Adrenal gland (tissue), 5 donors: ENCODE measurements at regions not wholly inside any gene's neighbourhood (a gene's known extent, or its start where the extent isn't known, plus 50 kb on each side); places are given as distances from the start of the nearest gene placed in this dataset.

Source experiments
- CTCF ChIP-seq, 6 experiments: fragments of 450-650 bp in 4 of 6; fragments of 200-600 bp in 2 of 6; sonication (generic) in 1 of 6; IDR thresholded peaks; 1 replicate in 5 of 6; 2 replicates in 1 of 6; pipeline versions ENCODE4 v1.5.1 to v1.8.0; 2016 to 2021; ENCODE audit warnings: antibody characterized with exemption in 6 of 6, mild to moderate bottlenecking in 2 of 6, moderate library complexity in 1 of 6
- POLR2A ChIP-seq, 2 donors: fragments of 450-650 bp; IDR thresholded peaks; one replicate each; pipeline ENCODE4 v1.6.1; 2017; ENCODE audit warnings: antibody characterized with exemption in 2 of 2, mild to moderate bottlenecking in 2 of 2, moderate library complexity in 1 of 2
- donor health status: DM: no; HTN: no; CAD: no.

- no peak for TF ChIP-seq POLR2A (IDR thresholded peaks at IDR 0.05)
- no peak for TF ChIP-seq CTCF (IDR thresholded peaks at IDR 0.05)
These were observed 128.9 kb downstream of the NXNL2 start for GRCh38 chr9:88663771-88664419.
